Fibroblast of pulmonary artery (primary cell): ENCODE measurements at regions not wholly inside any gene's neighbourhood (a gene's known extent, or its start where the extent isn't known, plus 50 kb on each side); places are given as distances from the start of the nearest gene placed in this dataset.

Experiments used
- DNase-seq: peaks from one replicate; pipeline ENCODE4 v3.0.0-alpha.2; 2010; ENCODE audit warnings: low read depth
- H3K4me3 ChIP-seq: replicated peaks from 2 replicates; pipeline ENCODE4 v1.5.1; 2011; ENCODE audit warnings: low read depth, mild to moderate bottlenecking, control low read depth, low read length, moderate library complexity
- TF ChIP-seq, protein P1 (sequence below): IDR thresholded peaks from 2 replicates; pipeline ENCODE4 v1.5.1; 2011; ENCODE audit warnings: mild to moderate bottlenecking, control low read depth, low read length, inconsistent platforms; ENCODE audit errors: missing control alignments

DNA sequence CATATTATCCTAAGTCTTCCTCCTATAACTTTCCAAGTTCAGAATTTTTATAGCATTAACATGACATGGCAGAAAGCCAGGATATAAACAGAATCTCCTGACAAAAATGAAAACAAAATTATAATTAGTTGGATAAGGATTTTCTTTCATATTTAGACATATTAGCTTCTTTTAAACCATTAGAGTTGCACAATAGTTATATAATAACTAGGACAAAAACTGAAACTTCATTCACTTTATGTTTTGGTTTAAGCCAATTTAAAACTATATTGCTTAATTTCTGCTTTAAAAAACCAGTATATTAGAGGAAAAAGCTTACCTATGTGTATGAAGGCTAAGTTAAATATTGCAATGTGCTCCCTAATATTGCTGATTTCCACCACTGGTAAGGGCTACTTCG is 254.8 kb downstream of the GPD2 start:
- DNase-seq = no peak
- TF ChIP-seq, protein P1, sequence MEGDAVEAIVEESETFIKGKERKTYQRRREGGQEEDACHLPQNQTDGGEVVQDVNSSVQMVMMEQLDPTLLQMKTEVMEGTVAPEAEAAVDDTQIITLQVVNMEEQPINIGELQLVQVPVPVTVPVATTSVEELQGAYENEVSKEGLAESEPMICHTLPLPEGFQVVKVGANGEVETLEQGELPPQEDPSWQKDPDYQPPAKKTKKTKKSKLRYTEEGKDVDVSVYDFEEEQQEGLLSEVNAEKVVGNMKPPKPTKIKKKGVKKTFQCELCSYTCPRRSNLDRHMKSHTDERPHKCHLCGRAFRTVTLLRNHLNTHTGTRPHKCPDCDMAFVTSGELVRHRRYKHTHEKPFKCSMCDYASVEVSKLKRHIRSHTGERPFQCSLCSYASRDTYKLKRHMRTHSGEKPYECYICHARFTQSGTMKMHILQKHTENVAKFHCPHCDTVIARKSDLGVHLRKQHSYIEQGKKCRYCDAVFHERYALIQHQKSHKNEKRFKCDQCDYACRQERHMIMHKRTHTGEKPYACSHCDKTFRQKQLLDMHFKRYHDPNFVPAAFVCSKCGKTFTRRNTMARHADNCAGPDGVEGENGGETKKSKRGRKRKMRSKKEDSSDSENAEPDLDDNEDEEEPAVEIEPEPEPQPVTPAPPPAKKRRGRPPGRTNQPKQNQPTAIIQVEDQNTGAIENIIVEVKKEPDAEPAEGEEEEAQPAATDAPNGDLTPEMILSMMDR = no peak
- H3K4me3 ChIP-seq = no peak overlapping the region

DNA sequence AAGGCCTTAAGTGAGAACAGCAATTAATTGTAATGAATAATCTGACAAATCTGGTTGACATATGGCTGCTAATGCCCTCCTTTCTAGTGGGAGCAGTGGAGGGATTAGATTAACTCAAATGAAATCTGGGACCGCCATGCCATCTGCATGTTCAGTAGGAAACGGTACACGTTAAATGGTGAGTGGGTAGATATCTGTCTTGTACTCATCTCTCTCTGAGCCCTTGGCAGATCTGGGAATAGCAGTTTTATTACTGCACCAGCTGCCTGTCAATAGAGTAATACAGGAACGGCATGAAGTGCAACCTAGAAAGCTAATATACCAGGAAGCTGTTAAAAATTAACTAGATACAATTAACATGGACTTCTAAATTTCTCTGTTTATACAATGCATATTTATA is 258.8 kb downstream of the GPD2 start:
- TF ChIP-seq, protein P1 = no peak
- no peak for DNase-seq
- no peak overlapping the region for H3K4me3 ChIP-seq

DNA sequence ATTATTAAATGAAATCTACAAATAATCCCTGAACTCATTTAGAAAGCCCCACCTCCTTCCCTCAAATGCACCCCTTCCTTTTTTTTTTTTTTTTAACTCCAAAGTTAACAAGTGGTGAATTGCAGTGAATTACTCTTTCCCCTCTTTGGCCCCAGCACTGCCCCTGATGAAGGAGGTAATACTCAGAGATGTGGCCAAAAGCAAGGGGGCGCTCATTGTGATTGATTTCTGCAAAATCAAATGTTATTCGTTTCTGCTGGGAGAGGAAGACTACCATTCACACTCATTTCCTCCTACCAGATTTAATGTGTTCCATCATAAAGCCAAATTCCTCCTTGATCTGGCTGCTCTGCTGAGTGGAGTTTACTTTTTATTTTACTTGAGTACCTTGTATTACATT is 259.4 kb downstream of the GPD2 start:
- no peak overlapping the region for H3K4me3 ChIP-seq
- DNase-seq = no peak
- TF ChIP-seq, protein P1 = no peak

DNA sequence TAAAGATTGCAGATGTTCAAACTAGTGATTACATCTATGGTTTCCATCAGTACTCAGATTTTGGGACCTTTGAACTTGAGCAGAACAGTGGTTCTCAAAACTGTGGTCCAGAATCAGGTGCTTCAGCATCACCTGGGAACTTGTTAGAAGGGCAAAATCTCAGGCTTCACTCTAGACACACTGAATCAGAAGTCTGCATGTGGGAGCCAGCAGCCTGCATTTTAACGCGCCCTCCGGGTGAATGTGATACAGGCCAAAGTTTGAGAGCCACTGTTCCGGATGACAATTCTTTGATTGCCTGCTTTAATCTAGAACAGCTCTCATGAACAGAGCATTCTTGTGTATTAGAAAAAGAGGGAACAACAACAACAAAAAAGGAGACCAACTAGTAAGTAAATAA is 261.7 kb downstream of the GPD2 start:
- no peak overlapping the region for H3K4me3 ChIP-seq
- TF ChIP-seq, protein P1 = no peak
- no peak for DNase-seq

DNA sequence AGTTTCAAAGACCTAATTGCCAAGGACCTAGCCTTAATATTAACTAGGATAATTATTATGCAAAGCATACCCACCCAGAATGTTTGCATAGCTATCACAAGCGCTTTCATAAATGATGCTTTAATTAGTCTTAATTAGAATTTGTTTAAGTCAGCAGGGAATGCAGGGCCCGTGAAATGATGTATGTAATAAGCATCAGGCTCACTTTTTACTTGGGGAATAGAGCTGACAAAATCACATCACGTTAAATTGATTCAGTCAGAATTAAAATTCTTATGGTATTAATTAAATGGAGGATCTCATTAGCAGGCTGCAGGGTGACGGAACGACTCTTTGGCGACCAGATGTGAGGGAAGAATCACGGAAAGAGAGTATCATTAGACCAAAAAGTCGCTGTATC is 264.5 kb downstream of the GPD2 start:
- TF ChIP-seq, protein P1 = no peak
- no peak for DNase-seq
- H3K4me3 ChIP-seq = no peak overlapping the region

DNA sequence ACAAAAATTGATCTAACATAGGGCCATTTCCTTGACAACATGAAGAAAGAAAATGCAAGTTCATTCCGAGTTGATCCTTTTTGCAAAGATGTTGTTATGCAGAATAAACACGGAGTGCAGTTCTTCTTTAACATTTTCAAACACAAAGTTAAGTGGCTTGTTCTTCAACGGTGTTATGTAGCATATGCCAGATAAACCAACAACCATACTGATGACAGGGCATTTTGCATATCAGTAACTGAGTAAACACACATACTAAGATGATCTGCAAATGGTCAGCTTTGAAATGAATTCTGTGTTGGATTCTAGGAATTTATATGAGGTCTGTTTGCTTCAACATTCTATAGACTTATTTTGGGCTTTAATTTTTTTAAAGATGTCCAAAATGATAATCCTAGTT is 266.4 kb downstream of the GPD2 start:
- TF ChIP-seq, protein P1 = no peak

DNA sequence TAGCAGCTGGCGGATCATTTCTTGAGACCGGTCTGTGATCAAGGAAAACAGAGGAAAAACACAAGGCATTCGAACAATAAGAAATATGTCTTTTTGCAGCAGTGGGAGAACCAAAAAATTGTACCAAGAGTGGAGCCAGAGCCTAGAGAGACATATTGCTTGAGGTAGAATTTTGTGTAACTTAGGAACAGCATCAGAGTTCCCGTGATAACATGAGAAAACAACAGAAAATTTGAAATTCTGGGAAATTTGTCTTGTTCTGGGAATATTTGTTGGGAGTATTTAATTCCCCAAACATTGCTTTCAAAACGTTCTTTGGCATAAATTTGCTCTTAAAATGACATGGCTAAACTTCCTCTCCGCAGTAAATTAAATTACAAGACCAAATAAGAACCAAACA is 267.5 kb downstream of the GPD2 start:
- H3K4me3 ChIP-seq = no peak overlapping the region
- TF ChIP-seq, protein P1 = no peak
- DNase-seq = no peak

More for the DNA sequence above, 266.4 kb downstream of the GPD2 start:
- no peak for DNase-seq
- H3K4me3 ChIP-seq = no peak overlapping the region
